ACHN (cell line): ENCODE measurements at regions not wholly inside any gene's neighbourhood (a gene's known extent, or its start where the extent isn't known, plus 50 kb on each side); places are given as distances from the start of the nearest gene placed in this dataset.

Experiments
- DNase-seq: peaks from one replicate; pipeline ENCODE4 v3.0.0-alpha.2; 2015
- in situ Hi-C: cut with HindIII; loops from 2 replicates; pipeline ENCODE4 v1.10.0; 2017; ENCODE audit warnings: low sequenced_read_pairs, low pct_ligation_motif_present, low pct_unique_long_range_greater_than_20kb

GRCh38 chr16:50472472-50472871 lies 75.7 kb upstream of the NKD1 start:
- DNase-seq = no peak
- in situ Hi-C loops = no loop called here

DNA sequence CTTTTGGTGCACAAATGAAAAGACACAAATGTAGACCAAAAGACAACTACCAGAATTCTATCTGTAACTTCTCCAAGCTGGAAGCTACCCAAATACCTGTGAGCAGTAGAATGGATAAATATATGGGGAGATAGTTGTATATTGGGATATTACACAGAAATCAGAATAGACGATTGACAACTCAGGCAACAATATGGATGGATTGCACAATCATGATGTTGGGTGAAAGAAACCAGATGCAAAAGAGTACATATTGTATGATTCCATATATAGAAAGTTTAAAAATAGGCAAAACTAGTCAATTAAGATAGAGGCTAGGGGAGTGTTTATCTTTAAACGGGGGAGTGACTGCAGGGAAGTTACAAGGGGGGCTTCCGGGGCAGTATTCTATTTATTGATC lies 77.5 kb upstream of the NKD1 start:
- in situ Hi-C loops = no loop called here
- no peak for DNase-seq

DNA sequence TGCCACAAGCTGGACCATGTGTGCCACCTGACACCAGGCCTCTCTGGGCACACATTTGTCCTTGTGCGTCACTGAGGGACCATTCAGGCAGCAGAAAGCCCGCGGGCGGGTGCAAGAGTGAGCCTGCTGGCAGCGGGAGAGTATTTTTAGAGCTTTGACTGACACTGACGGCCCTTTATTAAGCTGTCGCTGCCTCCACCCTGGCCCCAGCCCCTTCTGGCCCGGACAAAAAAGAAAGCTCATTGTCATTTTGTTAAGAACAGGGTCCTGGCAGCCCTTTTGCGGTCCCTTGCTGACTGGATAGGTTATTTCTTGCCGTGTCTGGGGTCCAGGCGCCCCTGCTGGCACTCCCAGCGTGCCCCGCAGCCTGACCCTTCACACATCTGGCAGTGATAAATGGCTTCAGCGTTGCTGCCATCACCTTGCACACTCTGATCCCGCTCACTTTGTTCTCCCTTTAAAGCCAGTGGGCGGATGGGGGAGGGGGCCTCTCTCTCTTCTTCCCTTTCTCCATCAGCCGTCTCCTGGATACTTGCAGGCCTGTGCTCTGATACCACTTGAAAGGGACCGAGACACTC lies 78.4 kb upstream of the NKD1 start:
- no peak for DNase-seq
- in situ Hi-C loops = no loop called here

- DNase-seq = no peak
- in situ Hi-C loops = no loop called here
Observed at GRCh38 chr16:50469121-50469743, 79.0 kb upstream of the NKD1 start.

DNA sequence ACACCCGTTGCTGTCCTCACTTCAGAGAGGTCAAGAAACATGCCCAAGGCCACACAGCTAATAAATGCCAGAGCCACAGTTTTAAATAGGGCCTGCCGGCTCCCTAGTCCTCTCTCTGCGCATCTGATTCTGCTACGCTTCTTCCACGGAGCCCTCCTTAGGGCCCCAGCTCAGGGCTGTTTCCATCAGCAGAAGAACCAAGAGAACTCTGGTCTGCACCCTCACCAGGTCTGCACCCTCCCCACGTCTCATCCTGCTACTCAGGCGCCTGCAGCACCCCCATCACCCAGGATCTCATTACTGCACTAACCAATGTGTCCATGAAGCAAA lies 79.5 kb upstream of the NKD1 start:
- DNase-seq = no peak
- in situ Hi-C loops = no loop called here

GRCh38 chr16:50467943-50468748 lies 80.0 kb upstream of the NKD1 start:
- DNase-seq = no peak
- in situ Hi-C loops = no loop called here

DNA sequence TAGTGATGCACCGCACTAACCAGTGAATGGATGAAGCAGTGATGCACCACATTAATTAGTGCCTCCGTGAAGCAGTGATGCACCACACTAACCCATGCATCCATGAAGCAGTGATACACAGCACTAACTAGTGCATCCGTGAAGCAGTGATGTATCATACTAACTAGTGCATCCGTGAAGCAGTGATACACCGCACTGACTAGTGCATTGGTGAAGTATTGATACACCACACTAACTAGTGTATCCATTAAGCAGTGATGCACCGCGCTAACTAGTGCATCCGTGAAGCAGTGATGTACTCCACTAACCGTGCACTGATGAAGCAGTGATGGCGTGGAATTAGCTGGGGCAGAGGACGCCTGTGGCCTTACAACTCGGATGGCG lies 80.6 kb upstream of the NKD1 start:
- in situ Hi-C loops = no loop called here
- DNase-seq = no peak

DNA sequence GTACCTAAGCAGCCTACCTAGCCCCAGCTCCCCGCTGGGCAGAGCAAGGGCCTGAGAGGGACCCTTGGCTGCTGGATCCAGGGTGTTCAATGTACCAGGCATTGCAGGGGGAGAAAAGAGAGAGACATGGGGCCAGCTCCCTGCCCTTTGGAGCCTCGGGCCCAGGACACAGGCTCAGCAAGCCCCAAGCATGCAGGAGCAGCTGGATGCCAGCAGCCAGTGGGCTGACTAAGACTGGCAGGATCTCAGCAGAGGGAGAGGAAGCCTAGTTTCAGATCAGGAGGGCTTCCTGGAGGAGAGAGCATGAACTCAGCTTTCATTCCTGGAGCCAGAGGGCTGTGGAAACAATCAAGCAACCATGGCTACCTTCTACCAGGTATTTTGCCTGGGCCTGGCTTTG lies 82.0 kb upstream of the NKD1 start:
- in situ Hi-C loops = no loop called here
- DNase-seq = no peak

GRCh38 chr16:50464325-50465290 lies 83.6 kb upstream of the NKD1 start:
- in situ Hi-C loops = no loop called here
- no peak for DNase-seq

DNA sequence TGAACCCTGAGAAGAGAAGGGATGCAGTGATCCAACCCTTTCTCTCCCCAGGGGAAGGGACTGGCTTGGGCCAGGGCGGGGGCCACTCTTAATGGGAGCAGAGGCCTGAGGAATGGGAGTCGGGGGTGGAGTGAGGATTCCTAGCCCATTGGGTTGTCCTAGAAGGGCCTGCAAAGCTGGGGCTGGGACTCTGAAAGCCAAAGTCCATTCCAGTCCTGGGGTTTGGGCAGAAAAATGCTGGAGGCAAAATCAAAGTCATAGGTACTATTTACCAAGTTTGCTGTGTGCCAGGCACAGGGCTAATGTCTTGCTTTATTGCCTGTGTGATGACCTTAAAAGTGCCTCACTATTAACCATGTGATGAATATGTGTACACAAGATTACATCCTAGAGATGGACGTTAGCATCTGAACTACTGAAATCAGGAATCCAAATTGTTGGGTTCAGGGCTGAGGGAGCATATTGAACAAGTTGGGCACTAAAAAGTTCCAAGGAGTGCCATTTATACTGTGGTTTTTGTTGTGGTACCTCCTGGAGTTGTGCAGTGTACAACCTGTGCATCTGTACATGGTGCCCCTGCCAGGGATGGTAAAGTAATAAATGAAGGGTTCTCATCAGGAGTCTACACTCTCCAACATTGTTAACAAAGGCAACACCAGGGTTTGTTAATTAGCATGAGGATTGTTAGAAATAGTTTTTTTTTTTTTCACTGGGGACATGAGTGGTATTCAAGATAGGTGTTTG lies 84.4 kb upstream of the NKD1 start:
- no peak for DNase-seq
- in situ Hi-C loops = no loop called here

DNA sequence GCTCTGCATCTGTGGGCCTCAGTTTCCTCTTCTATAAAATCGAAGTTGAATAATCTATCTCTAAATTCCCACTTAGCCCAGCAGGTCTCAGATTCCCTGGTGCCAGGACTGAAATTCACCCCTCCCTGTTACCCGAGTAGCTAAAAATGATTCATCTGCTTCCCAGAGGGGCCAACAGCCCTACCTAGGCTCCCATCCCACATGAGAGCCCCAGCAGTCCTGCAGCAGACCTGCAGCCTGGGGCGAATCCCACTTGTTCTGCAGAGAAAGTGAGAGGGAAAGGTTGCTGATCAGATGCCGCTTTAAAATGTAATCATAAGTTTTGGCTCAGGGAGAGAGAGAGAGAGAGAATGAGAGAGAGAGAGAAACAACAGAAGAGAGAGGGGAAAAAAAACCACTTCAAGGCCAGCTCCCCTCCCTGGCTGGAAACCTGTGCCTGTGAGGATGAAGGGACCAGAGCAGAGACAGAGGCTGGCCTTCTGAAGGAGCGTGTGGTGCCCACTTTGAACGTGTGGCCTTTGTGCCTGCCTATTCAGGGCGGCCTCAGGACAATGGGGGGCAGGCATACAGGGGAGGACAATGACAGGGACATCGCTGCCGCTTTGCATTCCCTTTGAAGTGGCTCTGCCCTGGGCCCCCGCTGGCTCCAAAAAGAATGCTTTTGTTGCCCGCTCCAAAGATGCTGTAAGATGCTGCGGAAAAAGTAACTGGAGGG lies 85.2 kb upstream of the NKD1 start:
- in situ Hi-C loops = no loop called here
- DNase-seq = no peak

GRCh38 chr16:50461400-50461760 lies 86.8 kb upstream of the NKD1 start:
- in situ Hi-C loops = no loop called here
- DNase-seq = no peak

GRCh38 chr16:50460538-50461399 lies 87.4 kb upstream of the NKD1 start:
- in situ Hi-C loops = no loop called here

GRCh38 chr16:50459496-50460080 lies 88.6 kb upstream of the NKD1 start:
- in situ Hi-C loops = no loop called here
- no peak for DNase-seq

More at GRCh38 chr16:50460538-50461399, 87.4 kb upstream of the NKD1 start:
- DNase-seq = no peak

DNA sequence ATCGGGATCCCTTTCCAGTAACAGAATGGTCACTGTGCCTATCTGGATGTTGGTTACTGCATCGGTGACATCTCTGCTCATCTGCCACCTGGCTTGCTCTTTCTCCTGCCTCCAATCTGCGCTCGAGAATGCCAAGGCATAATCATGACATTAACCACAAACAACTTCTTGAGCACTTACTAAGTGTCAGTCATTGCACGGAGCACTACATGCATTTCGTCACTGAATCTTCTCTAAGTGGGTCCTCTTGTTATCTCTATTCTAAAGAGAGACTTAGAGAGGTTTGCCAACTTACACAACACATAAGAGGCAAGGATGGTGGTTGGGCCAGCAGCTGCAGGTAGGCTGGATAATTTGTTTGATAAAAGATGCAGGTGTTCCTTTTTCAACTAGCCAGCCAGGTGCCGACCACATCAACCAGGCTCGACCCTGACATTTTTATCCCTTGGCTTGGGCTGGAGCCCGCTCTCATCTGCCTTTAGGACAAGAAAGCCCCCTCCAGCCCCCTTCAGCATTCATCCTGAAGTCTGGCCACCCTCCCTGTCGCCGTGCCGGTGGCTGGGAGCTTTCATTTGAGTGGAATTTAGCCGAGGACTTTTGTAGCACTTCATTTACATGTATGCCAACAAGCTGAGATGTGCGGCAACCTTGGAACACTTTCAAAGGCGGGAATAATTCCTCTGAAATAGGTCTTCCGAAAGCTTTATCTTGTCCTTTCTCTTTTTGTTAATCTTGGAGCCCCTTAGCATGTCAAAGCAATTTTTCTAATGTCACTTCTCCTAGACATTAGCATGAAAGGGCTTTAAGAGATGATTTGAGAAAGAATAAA lies 89.3 kb upstream of the NKD1 start:
- in situ Hi-C loops = no loop called here
- no peak for DNase-seq

DNA sequence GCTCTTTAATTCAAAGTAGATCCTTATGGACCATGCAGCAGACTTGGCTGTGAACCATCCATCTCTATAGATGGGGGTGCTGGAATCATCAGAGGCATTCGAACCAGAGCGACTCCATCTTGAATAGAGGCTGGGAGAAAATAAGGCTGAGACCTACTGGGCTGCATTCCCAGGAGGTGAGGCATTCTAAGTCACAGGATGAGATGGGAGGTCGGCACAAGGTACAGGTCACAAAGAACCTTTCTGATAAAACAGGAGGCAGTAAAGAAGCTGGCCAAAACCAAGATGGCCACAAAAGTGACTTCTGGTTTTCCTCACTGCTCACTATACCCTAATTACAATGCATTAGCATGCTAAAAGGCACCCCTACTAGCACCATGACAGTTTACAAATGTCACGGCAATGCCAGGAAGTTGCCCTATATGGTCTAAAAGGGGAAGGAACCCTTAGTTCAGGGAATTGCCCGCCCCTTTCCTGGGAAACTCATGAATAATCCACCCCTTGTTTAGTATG lies 89.2 kb upstream of the BRD7 start:
- in situ Hi-C loops = no loop called here
- DNase-seq = no peak
